NCI-H2029 treated with DMSO at 0.1 percent for 48 hours (cell line): ENCODE measurements at regions not wholly inside any gene's neighbourhood (a gene's known extent, or its start where the extent isn't known, plus 50 kb on each side); places are given as distances from the start of the nearest gene placed in this dataset.
"Not testable (repeated sequence)": the region's sequence is repeated elsewhere in the genome, so short reads cannot be mapped to it uniquely, and the experiment has no call there.

ENCODE experiments used
- DNase-seq: peaks from one replicate; lab custom pipeline; 2025; lab: John Stamatoyannopoulos, UW

DNA sequence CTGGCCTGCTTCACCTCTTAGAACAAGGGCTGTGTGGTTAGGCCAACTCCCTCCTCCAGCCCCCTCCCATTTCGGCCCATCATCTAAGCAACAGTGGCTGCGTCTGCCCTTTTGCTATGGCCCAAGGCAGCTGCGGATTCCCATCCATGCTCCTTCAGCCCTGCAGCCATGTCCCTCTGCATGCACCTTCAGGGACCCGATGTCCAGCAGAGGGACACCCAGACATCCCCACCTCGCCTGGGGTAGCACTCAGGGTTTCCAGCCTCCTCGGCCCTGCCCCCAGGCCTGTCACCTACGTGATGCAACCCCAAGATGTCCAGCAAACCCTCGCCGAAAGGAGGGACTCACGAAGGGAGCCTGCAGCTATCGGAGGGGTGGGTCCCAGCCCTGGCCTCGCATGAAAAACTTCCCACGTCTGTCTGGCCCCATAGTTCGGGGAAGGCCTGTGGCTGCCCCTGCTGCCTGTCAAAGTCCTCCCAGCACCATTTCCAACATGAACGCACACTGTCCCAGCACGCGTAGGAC lies 194.4 kb downstream of the CTTN start:
- DNase-seq = no peak

DNA sequence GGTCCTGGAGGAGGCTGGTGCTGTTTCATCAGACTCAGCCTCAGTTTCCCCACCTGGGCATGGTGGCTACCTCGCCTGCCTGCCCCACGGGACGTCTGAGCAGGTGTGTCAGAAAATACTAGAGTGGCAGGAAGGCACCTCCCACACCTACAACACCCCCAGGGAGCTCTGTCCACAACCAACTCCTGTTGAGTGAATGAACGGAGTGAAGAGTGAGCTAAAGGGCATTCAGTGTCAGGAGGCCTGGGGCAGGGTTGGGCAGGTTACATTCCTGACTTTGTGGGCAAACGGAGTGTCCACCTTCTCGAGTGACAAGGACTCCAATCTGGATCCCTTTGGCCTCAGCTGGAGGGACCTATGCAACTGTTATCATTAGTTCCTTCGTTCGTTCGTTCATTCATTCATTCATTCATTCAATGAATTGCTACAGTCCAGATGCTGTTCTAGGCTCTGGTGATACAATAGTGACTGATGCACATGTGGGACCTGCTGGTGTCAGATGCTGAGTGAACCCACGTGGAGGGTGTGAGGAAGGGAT lies 195.2 kb downstream of the CTTN start:
- no peak for DNase-seq

DNA sequence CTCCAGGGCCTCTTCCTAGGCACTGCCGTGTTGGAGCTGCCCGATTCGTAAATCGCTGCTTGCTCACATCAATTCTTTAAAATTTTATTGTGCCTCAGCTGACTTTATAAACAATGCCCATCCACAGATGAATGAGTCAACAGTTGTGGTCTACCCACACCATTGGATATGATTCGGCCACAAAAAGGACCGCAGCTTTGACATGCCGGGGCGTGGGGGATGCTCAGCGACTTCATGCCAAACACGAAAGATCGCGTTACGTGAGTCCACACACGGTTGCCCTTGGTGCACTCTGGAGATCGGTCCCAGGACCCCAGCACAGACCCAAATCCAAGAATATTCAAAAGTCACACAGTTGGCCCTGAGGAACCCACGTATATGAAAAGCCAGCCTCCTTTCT lies 195.7 kb downstream of the CTTN start:
- DNase-seq = no peak

DNA sequence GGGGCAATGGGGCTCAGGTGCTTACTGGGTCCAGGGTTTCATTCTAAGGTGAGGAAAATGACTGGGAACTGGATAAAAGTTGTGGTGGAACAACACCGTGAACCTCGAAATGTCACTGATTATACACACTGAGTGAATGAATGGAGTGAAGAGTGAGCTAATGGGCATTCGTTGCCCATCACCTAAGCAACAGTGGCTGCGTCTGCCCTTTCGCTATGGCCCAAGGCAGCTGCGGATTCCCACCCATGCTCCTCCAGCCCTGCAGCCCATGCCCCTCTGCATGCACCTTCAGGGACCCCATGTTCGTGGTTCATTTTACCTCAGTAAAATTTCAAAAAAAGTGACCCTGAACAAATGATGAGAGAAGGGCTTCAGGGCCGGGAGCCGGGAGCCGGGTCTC lies 196.3 kb downstream of the CTTN start:
- no peak for DNase-seq

DNA sequence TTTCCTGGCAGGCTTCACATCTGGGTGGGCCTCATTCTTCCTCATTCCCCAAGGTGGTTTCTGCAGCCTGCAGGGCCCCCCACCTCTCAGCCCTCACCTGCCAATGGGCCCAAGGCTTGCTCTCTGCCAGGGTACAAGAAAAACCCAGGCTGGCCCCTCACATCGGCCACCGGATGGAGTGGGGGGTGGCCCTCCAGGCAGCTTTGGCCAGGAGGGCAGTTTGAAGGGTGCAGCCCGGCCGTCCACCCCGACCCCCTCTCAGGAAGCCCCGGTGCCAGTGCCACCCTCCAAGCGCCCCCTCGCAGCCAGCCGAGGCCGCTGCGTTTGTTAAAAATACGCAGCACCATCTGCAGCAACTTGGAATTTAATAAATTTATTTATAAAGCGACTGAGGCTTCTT lies 196.7 kb downstream of the CTTN start:
- no peak for DNase-seq

DNA sequence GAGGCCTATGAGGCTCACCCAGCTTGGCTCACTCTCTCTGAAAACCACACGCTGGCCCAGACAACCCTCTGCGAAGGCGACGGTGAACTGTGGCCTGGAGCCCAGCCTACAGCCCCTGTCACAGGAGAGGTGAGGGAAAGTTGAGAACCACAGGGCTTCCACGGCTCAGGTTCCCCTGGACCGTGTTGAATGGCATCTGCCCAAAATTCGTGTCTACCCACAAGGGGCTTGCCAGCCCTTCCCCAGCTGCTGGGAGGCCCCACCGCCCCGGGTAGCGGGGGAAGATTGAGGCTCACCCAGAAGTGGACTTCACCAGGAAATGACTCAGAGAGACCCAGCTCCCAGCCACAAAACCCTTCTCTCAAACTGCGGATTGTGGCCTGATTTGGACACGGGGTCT lies 197.1 kb downstream of the CTTN start:
- DNase-seq = no peak

DNA sequence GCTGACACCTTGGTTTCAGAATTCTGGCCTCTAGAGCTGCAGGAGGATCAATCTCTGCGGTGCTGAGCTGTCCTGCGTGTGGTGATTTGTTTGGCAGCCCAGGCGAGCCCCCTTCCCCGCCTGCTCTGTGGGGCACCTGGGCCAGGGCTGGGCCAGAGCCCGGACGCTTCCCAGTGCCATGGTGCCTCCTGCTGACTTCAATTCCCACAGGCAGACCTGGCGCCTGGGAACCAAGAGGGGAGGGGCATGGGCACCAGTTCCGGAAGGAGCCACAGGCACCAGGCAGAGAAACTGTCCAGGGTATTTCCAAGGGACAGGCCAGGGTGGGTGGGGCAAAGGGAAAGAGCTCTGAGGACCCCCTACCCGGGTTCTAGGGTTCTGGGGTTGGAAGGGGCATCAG lies 197.8 kb downstream of the CTTN start:
- DNase-seq = no peak

DNA sequence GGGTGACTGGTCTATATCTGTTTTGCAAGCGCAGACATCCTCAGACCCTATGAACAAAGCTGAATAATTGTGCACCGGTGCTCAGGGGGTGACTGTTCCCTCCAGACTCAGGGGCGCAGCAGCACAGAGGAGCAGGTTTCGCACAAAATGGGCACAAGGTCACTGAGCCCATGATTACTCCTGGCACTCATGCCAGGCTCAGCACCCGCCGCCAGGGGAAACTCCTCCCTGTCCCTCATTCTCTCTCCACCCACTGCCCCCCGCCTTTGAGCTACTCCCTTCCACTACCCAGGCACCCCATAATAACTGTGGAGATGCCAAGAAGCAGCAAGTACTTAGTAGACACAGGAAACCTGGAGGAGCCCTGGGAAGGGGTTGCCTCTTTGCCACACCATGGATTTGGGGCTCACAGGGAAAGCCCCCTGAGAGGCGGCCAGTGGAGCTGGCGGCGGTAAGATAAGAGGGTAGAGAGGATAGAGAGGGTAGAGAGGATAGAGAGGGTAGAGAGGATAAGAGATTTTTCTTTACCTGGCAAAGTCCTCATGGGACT lies 198.8 kb downstream of the CTTN start:
- no peak for DNase-seq

DNA sequence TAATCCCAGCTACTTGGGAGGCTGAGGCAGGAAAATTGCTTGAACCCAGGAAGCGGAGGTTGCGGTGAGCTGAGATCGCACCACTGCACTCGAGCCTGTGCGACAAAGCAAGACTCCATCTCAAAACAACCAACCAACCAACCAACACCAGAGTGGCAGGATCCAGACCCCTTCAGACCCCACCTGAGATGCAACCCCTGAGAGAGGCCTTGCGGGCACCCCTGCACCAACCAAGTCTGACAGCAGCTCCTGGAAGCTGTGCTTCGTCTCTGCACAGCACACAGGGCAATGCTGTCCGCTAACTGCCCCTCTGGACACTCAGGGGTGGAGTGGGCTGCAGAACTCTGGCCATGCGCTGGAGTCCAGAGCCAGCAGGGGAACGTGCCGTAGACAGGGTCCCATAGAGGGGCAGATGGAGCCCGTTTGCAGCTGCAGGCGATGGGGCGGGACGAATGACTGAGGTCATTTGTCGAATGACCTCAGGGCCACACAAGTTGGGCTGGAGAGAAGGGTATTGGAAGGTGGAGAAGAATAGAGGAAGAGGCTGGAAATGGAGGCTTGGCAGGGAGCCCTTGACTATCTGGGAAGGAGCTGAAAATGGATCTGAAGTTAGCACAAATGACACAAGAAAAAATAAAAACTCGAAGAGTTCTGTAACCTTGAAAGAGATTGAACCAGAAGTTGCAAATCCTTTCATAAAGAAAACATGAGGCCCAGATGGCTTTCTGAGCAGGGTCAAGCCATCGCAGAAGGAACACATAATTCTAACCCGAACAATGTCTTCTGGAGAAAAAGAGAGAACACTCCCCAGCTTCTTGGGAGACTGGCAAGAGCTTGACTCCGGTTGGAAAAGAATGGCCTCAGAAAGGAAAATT lies 199.7 kb downstream of the CTTN start:
- DNase-seq = no peak

DNA sequence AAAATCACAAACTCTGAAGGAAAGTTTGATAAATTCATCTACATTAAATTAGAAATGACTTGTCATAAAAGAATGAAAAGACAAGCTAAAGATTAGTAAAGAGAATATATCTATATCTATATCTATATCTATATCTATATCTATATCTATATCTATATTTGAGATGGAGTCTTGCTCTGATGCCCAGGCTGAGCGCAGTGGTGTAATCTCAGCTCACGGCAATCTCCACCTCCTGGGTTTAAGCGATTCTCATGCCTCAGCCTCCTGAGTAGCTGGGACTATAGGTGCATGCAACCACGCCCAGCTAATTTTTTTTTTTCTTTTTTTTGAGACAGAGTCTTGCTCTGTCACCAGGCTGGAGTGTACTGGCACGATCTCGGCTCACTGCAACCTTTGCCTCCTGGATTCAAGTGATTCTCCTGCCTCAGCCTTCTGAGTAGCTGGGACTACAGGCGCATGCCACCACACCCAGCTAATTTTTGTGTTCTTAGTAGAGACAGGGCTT lies 202.6 kb downstream of the CTTN start:
- not testable (repeated sequence) for DNase-seq

DNA sequence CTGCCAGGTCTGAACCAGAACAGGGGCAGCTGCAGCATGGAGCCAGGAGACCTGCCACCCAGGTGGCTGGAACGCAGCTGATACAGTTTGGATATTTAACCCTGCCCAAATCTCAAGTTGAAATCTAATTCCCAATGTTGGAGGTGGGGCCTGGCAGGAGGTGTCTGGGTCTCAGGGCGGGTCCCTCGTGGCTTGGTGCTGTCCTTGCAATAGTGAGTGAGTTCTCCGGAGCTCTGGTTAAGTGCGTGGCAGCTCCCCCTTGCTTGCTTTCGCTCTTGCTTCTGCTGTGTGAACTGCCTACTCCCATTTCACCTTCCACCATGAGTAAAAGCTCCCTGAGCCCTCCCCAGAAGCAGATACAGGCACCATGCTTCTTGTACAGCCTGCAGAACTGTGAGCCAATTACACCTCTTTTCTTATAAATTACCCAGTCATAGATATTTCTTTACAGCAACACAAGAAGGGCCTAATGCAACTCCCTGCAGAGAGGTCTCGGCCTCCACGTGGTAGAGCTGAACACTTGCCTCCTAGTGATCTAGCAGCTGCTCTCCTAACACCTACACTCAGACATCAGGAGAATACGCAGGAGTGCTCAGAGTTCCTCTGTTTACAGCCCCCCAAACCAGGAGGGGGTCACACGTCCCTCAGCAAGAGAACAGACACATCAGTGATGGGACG lies 203.7 kb downstream of the CTTN start:
- no peak for DNase-seq

DNA sequence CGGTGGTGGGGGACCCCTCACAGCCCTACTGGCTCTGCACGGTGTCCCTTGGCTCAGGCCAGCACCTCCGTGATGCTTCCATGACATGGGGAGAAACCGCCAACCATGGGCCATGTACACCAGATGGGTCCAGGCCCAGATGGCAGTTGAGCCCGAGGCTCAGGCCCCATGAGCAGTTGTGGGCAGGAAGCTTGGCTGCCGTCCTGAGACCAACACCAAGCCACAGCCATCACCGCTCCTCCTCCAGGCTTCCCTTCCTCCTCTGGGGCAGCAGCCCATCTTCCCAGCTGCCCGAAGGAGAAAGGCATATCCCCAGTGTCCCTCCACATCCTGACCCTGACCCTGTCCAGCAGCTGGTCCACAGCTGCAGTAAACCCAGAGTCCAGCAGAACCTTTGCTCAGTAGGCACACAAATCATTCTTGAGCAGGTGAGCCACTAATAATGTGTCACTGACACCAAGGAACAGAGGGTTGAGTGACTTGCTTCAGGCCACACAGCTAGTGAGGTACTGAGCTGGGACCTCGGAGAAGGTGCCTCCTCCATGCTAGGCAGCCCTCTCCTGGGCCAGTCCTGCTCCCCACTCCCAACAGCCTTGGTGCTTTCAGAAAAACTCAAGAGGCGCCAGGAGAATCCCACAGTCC lies 204.9 kb downstream of the CTTN start:
- no peak for DNase-seq

DNA sequence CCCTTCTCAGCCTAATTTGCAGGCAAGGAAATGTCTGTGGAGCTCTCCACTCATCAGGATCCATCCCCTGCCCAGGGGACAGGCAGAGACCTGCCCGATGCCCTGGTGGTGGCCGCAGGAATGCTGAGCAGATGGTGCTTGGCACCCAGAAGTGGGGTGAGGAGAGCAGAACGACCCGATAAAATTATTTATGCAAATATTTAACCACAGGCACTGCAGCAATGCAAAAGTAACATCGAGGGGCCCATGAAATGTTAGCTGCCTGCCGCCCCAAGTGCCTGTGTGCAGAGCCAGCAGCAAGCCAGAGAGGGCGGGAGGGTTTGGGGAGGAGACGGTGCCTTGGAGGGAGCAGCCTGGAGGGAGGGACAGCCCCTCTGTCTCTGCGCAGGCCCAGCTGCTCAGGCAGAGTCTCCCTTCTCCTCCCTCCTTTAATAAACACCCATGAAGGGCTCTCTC lies 205.5 kb downstream of the CTTN start:
- no peak for DNase-seq

DNA sequence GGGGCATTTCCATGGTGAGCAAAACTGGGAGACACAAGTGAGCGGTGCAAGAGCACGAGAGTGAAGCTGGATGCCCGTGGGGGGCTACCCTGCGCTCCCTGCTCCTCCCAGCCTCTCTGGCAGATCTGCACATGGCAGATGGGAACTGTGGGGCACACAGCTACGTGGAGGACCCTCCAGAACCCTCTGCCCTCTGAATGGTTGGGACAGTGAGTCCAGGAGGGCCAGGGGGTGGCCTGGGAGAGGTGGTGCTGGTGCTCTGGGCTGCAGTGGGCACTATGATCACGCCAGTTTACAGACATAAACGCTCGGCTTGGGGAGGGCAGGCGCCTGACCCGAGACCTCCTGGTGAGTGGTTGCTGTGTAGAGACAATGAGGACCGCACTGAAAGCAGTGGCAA lies 205.9 kb downstream of the CTTN start:
- no peak for DNase-seq

DNA sequence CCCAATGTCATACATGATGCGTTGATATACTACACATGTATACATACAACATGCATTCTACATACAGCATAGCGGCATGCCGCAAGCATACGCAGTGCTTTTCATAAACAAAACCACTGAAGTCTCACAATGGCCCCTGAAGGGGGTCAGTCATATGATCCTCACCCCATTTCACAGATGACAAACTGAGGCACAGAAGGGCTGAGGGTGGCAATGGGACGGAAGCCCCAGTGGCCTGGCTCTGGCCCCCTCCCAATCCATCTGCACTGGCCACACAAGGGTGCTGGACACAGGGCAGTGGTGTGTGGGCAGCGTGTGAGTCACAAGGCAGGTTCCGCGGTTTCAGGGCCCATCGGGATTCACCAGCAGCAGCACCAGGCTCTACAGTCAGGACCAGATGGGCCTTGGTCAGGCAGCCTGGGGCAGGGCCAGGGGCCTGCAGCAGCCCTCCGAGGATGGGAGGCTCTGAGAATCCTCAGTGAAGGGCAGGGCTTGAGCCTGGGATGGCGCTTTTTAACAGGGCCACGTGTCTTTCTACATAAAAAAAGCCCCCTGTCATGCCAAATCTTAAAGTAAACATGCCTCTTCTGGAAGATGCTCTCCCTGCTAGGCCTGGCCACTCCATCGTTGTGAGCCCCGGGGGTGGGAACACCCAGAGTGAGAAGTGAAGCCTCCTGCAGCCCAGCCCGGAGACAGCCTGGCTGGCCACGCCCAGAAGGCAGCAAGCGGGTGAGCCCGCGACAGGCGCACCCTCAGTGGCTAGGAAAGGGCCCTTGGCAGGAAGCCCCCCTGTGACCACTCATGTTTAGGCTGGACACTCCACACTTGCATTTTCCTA lies 206.5 kb downstream of the CTTN start:
- no peak for DNase-seq

DNA sequence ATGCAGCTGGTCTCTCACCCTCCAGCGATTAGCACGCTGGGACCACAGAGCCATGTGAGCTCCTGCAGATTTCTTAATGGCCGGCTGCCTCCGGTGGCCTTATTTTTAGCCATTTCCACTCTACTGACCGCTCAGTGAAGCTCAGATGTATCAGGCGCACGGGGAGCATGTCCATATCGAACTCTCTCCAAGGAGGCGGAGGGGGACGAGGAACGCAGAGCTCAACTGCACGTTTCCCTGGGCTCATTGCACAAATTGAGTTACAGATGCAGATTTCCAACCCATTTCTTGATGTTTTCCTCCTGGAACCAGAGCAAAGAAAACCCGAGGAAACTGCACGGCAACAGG lies 207.1 kb downstream of the CTTN start:
- no peak for DNase-seq

DNA sequence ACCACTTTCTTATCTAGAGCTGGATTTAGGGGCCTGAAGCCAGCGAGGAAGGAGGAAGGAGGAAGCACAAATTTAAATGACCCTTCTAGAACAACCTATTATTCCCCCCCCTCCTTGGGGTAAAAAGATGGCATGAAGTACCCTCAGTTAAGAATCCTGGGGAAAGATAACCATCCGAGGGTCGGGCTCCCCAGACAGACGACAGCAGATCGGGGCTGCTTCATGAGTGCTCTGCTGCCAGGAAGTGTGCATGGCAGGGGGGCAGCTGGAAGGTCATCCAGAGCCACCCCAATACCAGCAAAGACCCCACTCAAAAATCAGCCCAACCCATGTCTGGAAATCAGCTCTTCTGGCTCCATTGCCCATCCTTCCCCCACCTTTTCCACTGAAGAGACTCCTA lies 207.5 kb downstream of the CTTN start:
- DNase-seq = no peak

DNA sequence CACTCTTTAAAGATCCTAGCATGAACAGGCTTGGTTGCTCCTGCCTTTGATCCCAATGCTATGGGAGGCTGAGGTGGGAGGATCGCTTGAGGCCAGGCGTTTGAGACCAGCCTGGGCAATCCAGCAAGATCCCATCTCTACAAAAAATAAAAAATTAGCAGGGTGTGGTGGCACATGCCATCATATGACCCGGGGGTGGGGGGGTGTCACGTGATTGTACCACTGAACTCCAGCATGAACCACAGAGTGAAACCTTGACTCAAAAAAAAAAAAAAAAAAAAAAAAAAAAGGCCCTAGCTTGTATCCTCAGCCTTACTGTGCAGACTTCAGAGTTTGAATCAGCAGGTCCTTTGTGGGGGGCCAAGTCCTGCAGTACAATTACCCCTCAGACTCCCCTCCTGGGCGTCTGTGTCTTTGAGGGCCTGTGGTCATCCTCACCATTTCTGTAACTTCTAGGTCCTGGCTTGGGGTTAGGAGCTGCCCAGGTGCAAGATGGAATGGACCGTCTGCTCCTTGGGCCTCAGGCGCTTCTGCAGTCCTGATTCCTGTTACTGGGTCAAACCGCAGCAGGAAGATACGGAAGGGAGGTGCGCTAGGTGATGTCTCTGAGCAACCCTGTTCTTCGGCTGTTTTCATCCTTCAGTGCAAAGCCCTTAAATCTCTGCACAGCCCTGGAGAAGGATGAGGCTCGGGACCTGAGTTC lies 208.1 kb downstream of the CTTN start:
- DNase-seq = no peak

DNA sequence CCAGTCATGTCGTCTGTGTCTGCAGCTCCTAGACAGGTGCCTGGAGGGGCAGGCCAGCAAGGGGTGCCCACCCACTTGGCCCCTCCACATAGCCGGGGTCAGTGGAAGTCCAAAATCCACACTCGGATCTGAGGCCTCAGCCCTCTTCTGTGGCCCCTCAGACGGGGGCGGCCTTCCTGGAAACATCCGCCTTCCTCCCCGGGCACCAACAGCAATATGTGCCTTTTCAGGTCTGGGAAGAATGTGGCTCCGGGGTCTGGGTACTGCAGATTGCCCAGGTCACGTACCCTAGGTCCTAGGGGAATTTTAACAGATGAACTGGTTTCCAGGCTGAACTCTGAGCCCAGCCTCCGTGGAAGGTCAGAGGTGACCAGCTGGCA lies 208.6 kb downstream of the CTTN start:
- no peak for DNase-seq

DNA sequence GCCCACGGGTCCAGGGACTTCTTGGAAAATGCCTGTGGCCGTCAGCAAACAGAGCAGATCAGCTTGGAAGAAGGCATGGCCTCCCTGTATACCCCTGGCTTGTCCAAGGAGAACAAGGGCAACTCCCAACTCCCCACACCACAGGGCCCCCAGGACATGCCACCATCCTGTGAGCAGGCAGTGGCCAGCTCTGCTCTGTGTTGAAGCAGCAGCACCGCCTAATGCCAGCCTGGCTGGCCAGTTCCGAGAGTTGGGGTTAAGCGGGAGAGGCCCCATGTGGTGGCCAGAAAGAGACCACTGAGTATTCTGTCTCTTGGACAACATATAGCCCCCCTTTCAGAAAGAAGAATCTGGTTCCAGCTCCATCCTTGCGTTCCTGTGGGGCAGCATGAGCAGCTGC lies 209.2 kb downstream of the CTTN start:
- no peak for DNase-seq
